ENCODE measurements at regions not wholly inside any gene's neighbourhood (a gene's known extent, or its start where the extent isn't known, plus 50 kb on each side); places are given as distances from the start of the nearest gene placed in this dataset.
"Not testable (repeated sequence)": the region's sequence is repeated elsewhere in the genome, so short reads cannot be mapped to it uniquely, and the experiment has no call there.

DNA sequence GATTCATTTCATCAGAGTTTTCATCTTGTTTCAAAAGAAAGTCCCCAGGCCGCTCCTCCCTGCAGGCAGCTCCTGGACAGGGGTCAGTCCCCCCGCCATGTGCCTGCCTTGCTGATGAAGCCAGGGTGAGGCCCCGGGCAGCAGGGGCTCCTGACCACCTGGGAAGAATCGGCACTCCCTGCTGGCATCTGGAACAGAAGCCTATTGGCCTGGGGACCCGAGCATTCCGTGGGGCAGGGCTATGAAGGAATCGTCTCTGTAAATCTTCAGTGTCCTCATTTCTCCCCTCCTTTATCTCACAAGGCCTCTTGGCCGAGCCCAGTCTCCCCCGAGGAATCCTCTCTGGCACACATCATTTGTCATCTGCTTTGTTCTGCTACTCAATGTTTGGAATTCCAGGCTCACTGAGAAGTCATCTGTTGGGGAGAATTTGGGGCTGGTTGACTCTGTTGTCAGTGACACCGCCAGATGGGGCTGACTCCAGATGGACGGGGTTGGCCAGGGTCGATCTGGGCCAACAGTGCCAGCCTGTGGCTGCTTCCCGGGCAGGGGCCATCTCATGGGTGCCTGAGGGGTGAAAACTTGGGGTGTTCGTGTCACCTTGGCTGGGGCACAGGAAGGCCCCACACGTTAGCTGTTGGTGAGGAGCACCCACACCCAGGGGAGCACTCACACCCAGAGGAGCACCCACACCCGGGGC lies 184.6 kb downstream of the LAT start:
- TF ChIP-seq CTCF, POLR2A (IDR thresholded peaks at IDR 0.05): not testable (repeated sequence)
- TF ChIP-seq POLR2AphosphoS5 (IDR thresholded peaks at IDR 0.05) = peak in 1 of 3 donors; percentile 42

Measured in transverse colon (tissue), 4 donors.